ENCODE measurements at regions not wholly inside any gene's neighbourhood (a gene's known extent, or its start where the extent isn't known, plus 50 kb on each side); places are given as distances from the start of the nearest gene placed in this dataset.
"Not testable (repeated sequence)": the region's sequence is repeated elsewhere in the genome, so short reads cannot be mapped to it uniquely, and the experiment has no call there.

DNA sequence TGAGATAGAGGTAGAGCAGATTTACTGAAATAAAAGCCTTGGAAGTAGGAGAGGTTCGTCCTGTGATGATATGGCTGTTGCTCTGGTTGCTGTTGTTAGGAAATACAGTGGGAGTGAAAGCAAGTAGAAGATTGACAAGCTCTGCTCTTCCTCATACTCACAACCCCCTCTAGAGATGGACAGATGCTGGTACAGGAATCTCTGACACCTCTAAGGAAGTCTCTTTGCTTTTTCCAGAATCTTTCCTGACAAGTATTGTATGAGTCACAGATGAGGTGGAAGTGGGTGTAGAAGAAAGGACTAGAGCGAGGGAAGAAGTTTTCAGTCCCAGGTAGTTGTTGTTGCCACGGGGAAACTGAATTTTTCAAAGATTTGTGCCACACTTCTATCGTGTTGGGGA, 337.8 kb downstream of the RPIA start:
- H3K27ac Mint-ChIP-seq; H2BK15ac ChIP-seq (ENCODE audit: low read depth, low read length); H3K27me3 Mint-ChIP-seq (ENCODE audit: low read depth); H2BK120ac ChIP-seq (ENCODE audit: low read depth, low read length, poor library complexity, severe bottlenecking); H3K27me3 ChIP-seq (ENCODE audit: insufficient read depth, low read length); H3K4me1 Mint-ChIP-seq; H4K20me1 ChIP-seq (ENCODE audit: control insufficient read depth, insufficient read depth, insufficient read length); H2AFZ ChIP-seq (ENCODE audit: low read length); H3K4me2 ChIP-seq (ENCODE audit: insufficient read depth, insufficient read length, low read length); H3K79me1 ChIP-seq (ENCODE audit: insufficient read depth, low read depth, low read length, poor library complexity, severe bottlenecking); DNase-seq; H2BK20ac ChIP-seq (ENCODE audit: low read depth, low read length, poor library complexity, severe bottlenecking); H4K5ac ChIP-seq (ENCODE audit: insufficient read length, low read depth, low read length); H3K23ac ChIP-seq (ENCODE audit: insufficient read length, low read depth, low read length); H3K27ac ChIP-seq (ENCODE audit: insufficient read length, low read depth, low read length); H4K91ac ChIP-seq (ENCODE audit: insufficient read length, low read depth, low read length); H3K56ac ChIP-seq (ENCODE audit: insufficient read length, low read depth, low read length); H3K79me2 ChIP-seq (ENCODE audit: insufficient read depth, low read length); H3K4ac ChIP-seq (ENCODE audit: low read depth, low read length); H3T11ph ChIP-seq (ENCODE audit: low read length); H3K18ac ChIP-seq (ENCODE audit: insufficient read length, low read depth, low read length); H3K4me3 Mint-ChIP-seq; H3K14ac ChIP-seq (ENCODE audit: insufficient read depth, low read length); H3K9ac ChIP-seq (ENCODE audit: extremely low read depth, insufficient read length, low read length); H2AK5ac ChIP-seq (ENCODE audit: insufficient read length, low read length); H3K9me3 ChIP-seq (ENCODE audit: control insufficient read depth, low read depth, low read length); H3K23me2 ChIP-seq (ENCODE audit: insufficient read length, low read depth, low read length, poor library complexity, severe bottlenecking); H2BK12ac ChIP-seq (ENCODE audit: insufficient read length, low read depth, low read length); H2BK5ac ChIP-seq (ENCODE audit: insufficient read length, low read length); H4K8ac ChIP-seq (replicated peaks; ENCODE audit: insufficient read length, low read depth, low read length); H3K4me1 ChIP-seq (ENCODE audit: insufficient read depth, low read length): not testable (repeated sequence)
- no CpG with 5 or more reads among the region's 4 CpGs for WGBS (ENCODE audit: extremely low coverage, insufficient read length, low lambda C conversion rate)
- Mint-ChIP-seq H3K36me3 (ENCODE audit: insufficient read depth in 1 of 3, low read depth in 3 of 3) (peaks cover 0 to 16% (median 4%) of the 10 kb centered on the region in 3 experiments; a peak in 3 of 7 replicates), H3K9me3 (peaks cover 50 to 68% of the 10 kb centered on the region in 2 experiments)
